ENCODE measurements at regions not wholly inside any gene's neighbourhood (a gene's known extent, or its start where the extent isn't known, plus 50 kb on each side); places are given as distances from the start of the nearest gene placed in this dataset.
A peak's percentile ranks its signal among the peaks of the same experiment; 100 is the strongest.

- TF ChIP-seq CTCF (conservative IDR thresholded peaks at IDR 0.05 in 1 of 2, IDR thresholded peaks at IDR 0.05 in 1 of 2; ENCODE audit: extremely low read depth in 1 of 2, insufficient read depth in 1 of 2, low read depth in 1 of 2, low read length in 2 of 2) (peak in 1 of 2 donors; percentile 27), EZH2 (IDR thresholded peaks at IDR 0.05; ENCODE audit: borderline replicate concordance, low read length) (no peak)
These were observed 673.6 kb downstream of the IPMK start for GRCh38 chr10:57593983-57594573.
